ENCODE measurements at regions not wholly inside any gene's neighbourhood (a gene's known extent, or its start where the extent isn't known, plus 50 kb on each side); places are given as distances from the start of the nearest gene placed in this dataset.

DNA sequence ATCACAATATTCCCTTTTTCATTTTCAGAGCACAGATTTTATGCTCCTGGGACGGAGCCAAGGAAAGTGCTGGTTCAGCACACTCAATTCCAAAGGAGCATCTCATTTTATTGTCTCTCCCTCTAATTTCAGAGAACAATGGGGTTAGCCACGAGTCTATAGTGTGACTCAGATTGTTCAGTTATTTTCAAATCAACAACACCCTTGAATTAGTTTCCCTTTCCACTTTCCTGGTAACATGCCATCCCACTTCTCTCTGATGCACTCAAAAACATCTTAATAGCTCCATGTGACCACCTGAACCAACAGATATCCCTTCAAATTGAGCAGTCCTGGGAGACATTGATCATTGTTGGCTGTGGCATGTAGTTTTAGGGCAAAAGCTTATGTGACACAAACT is 389.7 kb upstream of the MDFIC2 start:
- TF ChIP-seq CTCF (conservative IDR thresholded peaks at IDR 0.05; ENCODE audit: low read depth, low read length) (no peak), EZH2 (IDR thresholded peaks at IDR 0.05; ENCODE audit: low read length, unreplicated experiment) (no peak), EZH2phosphoT487 (IDR thresholded peaks at IDR 0.05; ENCODE audit: borderline replicate concordance, low read length) (no peak)

Measured in PC-3 (cell line).